Astrocyte (in vitro differentiated cells and primary cell): ENCODE measurements at regions not wholly inside any gene's neighbourhood (a gene's known extent, or its start where the extent isn't known, plus 50 kb on each side); places are given as distances from the start of the nearest gene placed in this dataset.

Experiments used
- DNase-seq: peaks from one replicate; pipeline ENCODE4 v3.0.0-alpha.2; 2010; ENCODE audit warnings: low read depth
- FAIRE-seq: peaks from 2 replicates; lab custom pipeline; 2011; peaks lifted over from hg19 to GRCh38; lab: Jason Lieb, UNC
- H2AFZ ChIP-seq: 2 replicates; pipeline ENCODE4 v1.6.0; 2012; ENCODE audit warnings: low read depth, low read length, inconsistent platforms
- H3K27ac ChIP-seq: 2 replicates; pipeline ENCODE4 v1.5.1; 2011; ENCODE audit warnings: low read depth, low read length, inconsistent platforms
- H3K27me3 ChIP-seq: 2 replicates; pipeline ENCODE4 v1.6.0; 2011; ENCODE audit warnings: low read length, inconsistent platforms; ENCODE audit not compliant: insufficient read depth
- H3K36me3 ChIP-seq: 2 replicates; pipeline ENCODE4 v1.5.1; 2011; ENCODE audit warnings: low read length, inconsistent platforms; ENCODE audit not compliant: insufficient read depth
- H3K4me1 ChIP-seq: 2 replicates; pipeline ENCODE4 v1.5.1; 2011; ENCODE audit warnings: low read length, inconsistent platforms; ENCODE audit not compliant: insufficient read depth
- H3K4me2 ChIP-seq: 2 replicates; pipeline ENCODE4 v1.6.0; 2012; ENCODE audit warnings: low read length, inconsistent platforms
- H3K4me3 ChIP-seq: 2 replicates; pipeline ENCODE4 v1.5.1; 2011; ENCODE audit warnings: low read depth, mild to moderate bottlenecking, low read length, inconsistent platforms; ENCODE audit not compliant: insufficient read depth
- H3K79me2 ChIP-seq: 2 replicates; pipeline ENCODE4 v1.6.0; 2012; ENCODE audit warnings: mild to moderate bottlenecking, low read length, inconsistent platforms; ENCODE audit not compliant: insufficient read depth
- H3K9ac ChIP-seq: 2 replicates; pipeline ENCODE4 v1.6.0; 2012; ENCODE audit warnings: mild to moderate bottlenecking, low read length, inconsistent platforms
- H3K9me3 ChIP-seq: 2 replicates; pipeline ENCODE4 v1.5.1; 2012; ENCODE audit warnings: low read depth, mild to moderate bottlenecking, low read length, inconsistent platforms; ENCODE audit not compliant: insufficient read depth
- H4K20me1 ChIP-seq: 2 replicates; pipeline ENCODE4 v1.6.0; 2012; ENCODE audit warnings: low read length, inconsistent platforms; ENCODE audit not compliant: insufficient read depth
- H3K27ac Mint-ChIP-seq: one replicate; pipeline ENCODE4 v1.8.0; 2021; ENCODE audit warnings: mild to moderate bottlenecking, mixed read lengths; ENCODE audit not compliant: unreplicated experiment
- H3K27me3 Mint-ChIP-seq: one replicate; pipeline ENCODE4 v1.8.0; 2021; ENCODE audit warnings: low read depth, mixed read lengths; ENCODE audit not compliant: unreplicated experiment
- H3K36me3 Mint-ChIP-seq: one replicate; pipeline ENCODE4 v1.8.0; 2021; ENCODE audit warnings: low read depth, mixed read lengths; ENCODE audit not compliant: unreplicated experiment
- H3K4me1 Mint-ChIP-seq: one replicate; pipeline ENCODE4 v1.8.0; 2021; ENCODE audit warnings: low read depth, mixed read lengths; ENCODE audit not compliant: unreplicated experiment
- H3K4me3 Mint-ChIP-seq: one replicate; pipeline ENCODE4 v1.8.0; 2021; ENCODE audit warnings: mild to moderate bottlenecking, moderate library complexity, mixed read lengths; ENCODE audit not compliant: unreplicated experiment
- H3K9me3 Mint-ChIP-seq: one replicate; pipeline ENCODE4 v1.8.0; 2021; ENCODE audit warnings: mild to moderate bottlenecking, mixed read lengths; ENCODE audit not compliant: unreplicated experiment
- EZH2 ChIP-seq: IDR thresholded peaks from 2 replicates; pipeline ENCODE4 v1.6.1; 2012; ENCODE audit warnings: mild to moderate bottlenecking, low read length, inconsistent platforms; ENCODE audit not compliant: insufficient read depth
- TF ChIP-seq, protein P1 (sequence below): IDR thresholded peaks from 2 replicates; pipeline ENCODE4 v1.5.1; 2011; ENCODE audit warnings: low read depth, mild to moderate bottlenecking, inconsistent platforms, low read length, moderate library complexity; ENCODE audit not compliant: insufficient read depth

DNA sequence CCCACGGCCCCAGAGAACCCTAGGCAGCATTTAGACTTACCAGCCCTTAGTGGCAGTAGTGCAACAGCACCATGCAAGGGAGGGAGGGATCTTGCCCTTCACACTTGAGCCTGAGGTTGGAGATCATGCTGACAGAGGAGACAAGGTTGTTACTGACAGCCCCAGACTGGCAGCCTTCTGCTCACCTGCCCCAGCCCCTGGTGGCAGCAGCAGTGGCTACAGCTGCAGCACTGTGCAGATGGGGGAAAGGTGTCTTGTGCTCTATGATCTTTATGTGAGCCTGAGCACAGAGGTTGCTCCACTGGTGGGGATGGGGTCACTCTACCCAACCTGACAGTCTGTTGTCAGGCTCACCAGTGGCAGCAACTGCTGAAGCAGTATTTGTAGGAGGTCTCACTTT lies 501.2 kb upstream of the LRRTM4 start:
- H3K36me3 ChIP-seq: no peaks in the 10 kb centered on the region
- FAIRE-seq (no peak), DNase-seq (no peak)
- H2AFZ ChIP-seq: no peak overlapping the region
- Mint-ChIP-seq H3K4me3 (no peak overlapping the region), H3K9me3 (no peaks in the 10 kb centered on the region), H3K4me1 (no peaks in the 10 kb centered on the region), H3K36me3 (no peaks in the 10 kb centered on the region), H3K27ac (no peak overlapping the region), H3K27me3 (no peaks in the 10 kb centered on the region)
- H4K20me1 ChIP-seq: no peaks in the 10 kb centered on the region
- H3K9me3 ChIP-seq: no peaks in the 10 kb centered on the region
- TF ChIP-seq EZH2: no peak
- TF ChIP-seq, protein P1, sequence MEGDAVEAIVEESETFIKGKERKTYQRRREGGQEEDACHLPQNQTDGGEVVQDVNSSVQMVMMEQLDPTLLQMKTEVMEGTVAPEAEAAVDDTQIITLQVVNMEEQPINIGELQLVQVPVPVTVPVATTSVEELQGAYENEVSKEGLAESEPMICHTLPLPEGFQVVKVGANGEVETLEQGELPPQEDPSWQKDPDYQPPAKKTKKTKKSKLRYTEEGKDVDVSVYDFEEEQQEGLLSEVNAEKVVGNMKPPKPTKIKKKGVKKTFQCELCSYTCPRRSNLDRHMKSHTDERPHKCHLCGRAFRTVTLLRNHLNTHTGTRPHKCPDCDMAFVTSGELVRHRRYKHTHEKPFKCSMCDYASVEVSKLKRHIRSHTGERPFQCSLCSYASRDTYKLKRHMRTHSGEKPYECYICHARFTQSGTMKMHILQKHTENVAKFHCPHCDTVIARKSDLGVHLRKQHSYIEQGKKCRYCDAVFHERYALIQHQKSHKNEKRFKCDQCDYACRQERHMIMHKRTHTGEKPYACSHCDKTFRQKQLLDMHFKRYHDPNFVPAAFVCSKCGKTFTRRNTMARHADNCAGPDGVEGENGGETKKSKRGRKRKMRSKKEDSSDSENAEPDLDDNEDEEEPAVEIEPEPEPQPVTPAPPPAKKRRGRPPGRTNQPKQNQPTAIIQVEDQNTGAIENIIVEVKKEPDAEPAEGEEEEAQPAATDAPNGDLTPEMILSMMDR: no peak
- no peak overlapping the region for H3K27ac ChIP-seq
- H3K4me2 ChIP-seq: no peak overlapping the region
- H3K27me3 ChIP-seq: no peaks in the 10 kb centered on the region
- no peak overlapping the region for H3K9ac ChIP-seq
- no peaks in the 10 kb centered on the region for H3K79me2 ChIP-seq
- no peak overlapping the region for H3K4me3 ChIP-seq
- no peaks in the 10 kb centered on the region for H3K4me1 ChIP-seq

DNA sequence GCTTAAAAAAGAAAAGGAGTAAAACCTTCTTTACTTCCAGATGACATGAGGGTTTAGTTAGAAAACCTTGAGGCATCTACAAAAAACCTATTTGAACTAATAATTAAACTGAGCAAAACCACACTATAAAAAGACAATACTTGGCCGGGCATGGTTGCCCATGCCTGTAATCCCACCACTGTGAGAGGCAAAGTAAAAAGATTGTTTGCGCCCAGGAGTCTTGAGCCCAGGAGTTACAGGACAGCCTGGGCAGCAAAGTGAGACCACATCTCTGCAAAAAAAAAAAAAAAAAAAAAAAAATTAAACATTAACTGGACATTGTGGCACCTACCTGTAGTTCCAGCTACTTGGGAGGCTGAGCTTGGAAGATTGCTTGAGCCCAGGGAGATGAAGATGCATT lies 502.8 kb upstream of the LRRTM4 start:
- no peaks in the 10 kb centered on the region for H3K9me3 ChIP-seq
- DNase-seq (no peak), FAIRE-seq (no peak)
- Mint-ChIP-seq H3K27me3 (no peaks in the 10 kb centered on the region), H3K36me3 (no peaks in the 10 kb centered on the region), H3K4me1 (no peaks in the 10 kb centered on the region), H3K9me3 (peaks cover 5% of the 10 kb centered on the region), H3K4me3 (no peak overlapping the region), H3K27ac (no peak overlapping the region)
- H3K9ac ChIP-seq: no peak overlapping the region
- H3K4me2 ChIP-seq: no peak overlapping the region
- H3K27ac ChIP-seq: no peak overlapping the region
- H3K4me1 ChIP-seq: no peaks in the 10 kb centered on the region
- H3K27me3 ChIP-seq: no peaks in the 10 kb centered on the region
- H4K20me1 ChIP-seq: no peaks in the 10 kb centered on the region
- no peaks in the 10 kb centered on the region for H3K36me3 ChIP-seq
- TF ChIP-seq EZH2: no peak
- TF ChIP-seq, protein P1: no peak
- H2AFZ ChIP-seq: no peak overlapping the region
- no peaks in the 10 kb centered on the region for H3K79me2 ChIP-seq
- no peak overlapping the region for H3K4me3 ChIP-seq

DNA sequence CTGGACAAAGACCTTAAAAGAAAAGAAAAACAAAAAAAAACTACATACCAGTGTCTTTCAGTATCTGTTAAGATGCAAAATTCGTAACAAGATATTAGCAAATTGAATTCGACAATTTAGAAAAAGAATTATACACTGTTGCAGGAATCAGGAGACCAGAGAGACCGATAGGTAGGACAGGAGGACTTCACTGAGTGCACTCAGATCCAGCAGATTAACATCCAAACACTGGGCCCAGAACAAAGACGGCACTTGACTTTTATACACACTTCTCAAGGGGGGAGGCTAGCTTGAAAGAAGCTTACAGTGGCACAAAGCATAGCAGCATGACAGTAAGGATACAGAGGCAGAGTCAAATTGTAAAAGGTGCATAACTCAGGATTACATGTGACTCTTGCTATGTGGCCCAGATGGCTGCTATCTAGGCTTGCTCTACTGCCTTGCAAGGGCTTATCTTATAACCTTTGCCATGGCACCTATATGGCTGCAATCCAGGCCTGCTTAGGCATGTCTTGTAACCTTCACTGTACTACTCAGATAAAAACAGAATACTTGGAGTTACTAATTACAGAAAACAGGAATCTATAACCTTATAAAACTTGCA lies 507.3 kb upstream of the LRRTM4 start:
- H3K79me2 ChIP-seq: no peaks in the 10 kb centered on the region
- H3K27me3 ChIP-seq: no peaks in the 10 kb centered on the region
- H3K4me2 ChIP-seq: no peak overlapping the region
- no peak overlapping the region for H3K9ac ChIP-seq
- no peaks in the 10 kb centered on the region for H3K9me3 ChIP-seq
- H3K4me1 ChIP-seq: no peaks in the 10 kb centered on the region
- no peaks in the 10 kb centered on the region for H4K20me1 ChIP-seq
- H3K4me3 ChIP-seq: no peak overlapping the region
- no peaks in the 10 kb centered on the region for H3K36me3 ChIP-seq
- FAIRE-seq (no peak), DNase-seq (no peak)
- Mint-ChIP-seq H3K4me3 (no peak overlapping the region), H3K27me3 (no peaks in the 10 kb centered on the region), H3K27ac (no peak overlapping the region), H3K4me1 (no peaks in the 10 kb centered on the region), H3K9me3 (peaks cover 5% of the 10 kb centered on the region), H3K36me3 (no peaks in the 10 kb centered on the region)
- H2AFZ ChIP-seq: no peak overlapping the region
- TF ChIP-seq, protein P1: no peak
- H3K27ac ChIP-seq: no peak overlapping the region
